BE2C (cell line): ENCODE measurements at regions not wholly inside any gene's neighbourhood (a gene's known extent, or its start where the extent isn't known, plus 50 kb on each side); places are given as distances from the start of the nearest gene placed in this dataset.

Experiments
- DNase-seq: peaks from one replicate; pipeline ENCODE4 v3.0.0-alpha.2; 2020
- H3K27me3 ChIP-seq: fragments of 250-450 bp; sonication (Bioruptor Pico); 2 replicates; pipeline ENCODE4 v1.5.1; 2020; ENCODE audit warnings: mild to moderate bottlenecking
- H3K36me3 ChIP-seq: fragments of 250-450 bp; sonication (Bioruptor Pico); 2 replicates; pipeline ENCODE4 v1.5.1; 2020; ENCODE audit warnings: mild to moderate bottlenecking
- H3K4me1 ChIP-seq: fragments of 250-450 bp; sonication (Bioruptor Pico); 2 replicates; pipeline ENCODE4 v1.5.1; 2020
- H3K4me3 ChIP-seq: 2 replicates; pipeline ENCODE4 v1.5.1; 2011; ENCODE audit warnings: low read depth, low read length
- H3K9me3 ChIP-seq: fragments of 250-450 bp; sonication (Bioruptor Pico); 2 replicates; pipeline ENCODE4 v1.5.1; 2020
- TF ChIP-seq, protein P1 (sequence below): IDR thresholded peaks from 2 replicates; pipeline ENCODE4 v1.5.1; 2012; ENCODE audit warnings: mild to moderate bottlenecking, low read depth, low read length

DNA sequence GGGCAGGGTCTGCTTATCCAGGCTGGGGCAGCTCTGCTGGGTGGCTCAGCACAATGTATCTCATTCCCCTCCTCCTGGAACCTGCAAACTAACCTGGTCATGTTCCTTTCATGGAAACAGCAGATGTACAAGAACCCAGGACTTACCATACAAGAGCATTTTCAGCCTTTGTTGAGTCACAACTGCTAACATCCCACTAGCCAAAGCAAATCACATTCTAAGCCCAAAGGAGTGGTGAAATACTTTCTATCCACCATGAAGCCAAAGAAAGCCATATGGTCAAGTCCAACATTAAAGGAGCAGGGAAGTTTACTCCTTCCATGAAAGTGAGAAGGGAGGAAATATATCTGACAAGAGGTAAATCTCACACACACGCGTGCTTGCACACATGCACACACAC, 163.0 kb downstream of the IRS1 start:
- H3K27me3 ChIP-seq, result no peaks in the 10 kb centered on the region
- H3K9me3 ChIP-seq, result no peaks in the 10 kb centered on the region
- H3K36me3 ChIP-seq, result no peaks in the 10 kb centered on the region
- H3K4me3 ChIP-seq, result no peak overlapping the region
- no peak for DNase-seq
- TF ChIP-seq, protein P1, sequence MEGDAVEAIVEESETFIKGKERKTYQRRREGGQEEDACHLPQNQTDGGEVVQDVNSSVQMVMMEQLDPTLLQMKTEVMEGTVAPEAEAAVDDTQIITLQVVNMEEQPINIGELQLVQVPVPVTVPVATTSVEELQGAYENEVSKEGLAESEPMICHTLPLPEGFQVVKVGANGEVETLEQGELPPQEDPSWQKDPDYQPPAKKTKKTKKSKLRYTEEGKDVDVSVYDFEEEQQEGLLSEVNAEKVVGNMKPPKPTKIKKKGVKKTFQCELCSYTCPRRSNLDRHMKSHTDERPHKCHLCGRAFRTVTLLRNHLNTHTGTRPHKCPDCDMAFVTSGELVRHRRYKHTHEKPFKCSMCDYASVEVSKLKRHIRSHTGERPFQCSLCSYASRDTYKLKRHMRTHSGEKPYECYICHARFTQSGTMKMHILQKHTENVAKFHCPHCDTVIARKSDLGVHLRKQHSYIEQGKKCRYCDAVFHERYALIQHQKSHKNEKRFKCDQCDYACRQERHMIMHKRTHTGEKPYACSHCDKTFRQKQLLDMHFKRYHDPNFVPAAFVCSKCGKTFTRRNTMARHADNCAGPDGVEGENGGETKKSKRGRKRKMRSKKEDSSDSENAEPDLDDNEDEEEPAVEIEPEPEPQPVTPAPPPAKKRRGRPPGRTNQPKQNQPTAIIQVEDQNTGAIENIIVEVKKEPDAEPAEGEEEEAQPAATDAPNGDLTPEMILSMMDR, result no peak
- H3K4me1 ChIP-seq, result no peaks in the 10 kb centered on the region

DNA sequence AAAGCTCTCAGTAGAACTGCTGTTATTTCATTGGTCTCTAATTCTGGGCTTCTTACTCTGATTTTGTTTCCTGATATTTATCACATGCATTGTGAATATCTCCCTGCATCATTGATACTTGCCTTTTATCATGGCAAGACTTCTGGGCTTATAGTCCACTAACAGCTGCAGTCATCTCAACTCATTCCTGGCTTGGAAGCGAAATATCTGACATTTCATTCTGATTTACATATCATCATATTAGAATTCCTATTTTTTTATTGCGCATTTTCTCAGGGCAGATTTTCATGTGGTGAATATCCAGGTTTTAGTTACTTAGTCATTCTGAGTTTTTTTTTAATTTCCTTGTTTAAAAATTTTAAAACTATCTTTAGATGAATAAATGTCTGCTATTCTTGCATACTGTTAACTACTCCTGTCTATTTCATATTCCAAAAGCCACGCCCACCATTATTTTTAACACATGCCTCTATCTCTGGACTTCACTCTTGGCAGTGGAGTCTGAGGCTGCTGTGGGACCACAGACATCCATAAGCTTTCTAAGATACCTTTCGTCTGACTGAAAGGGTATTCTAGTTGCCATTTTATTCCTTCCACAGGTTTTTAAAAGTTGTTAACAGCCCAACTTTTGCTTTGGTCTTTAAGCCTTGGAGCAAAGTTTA, 164.5 kb downstream of the IRS1 start:
- Histone ChIP-seq H3K27me3 (no peaks in the 10 kb centered on the region), H3K36me3 (no peaks in the 10 kb centered on the region), H3K9me3 (no peaks in the 10 kb centered on the region), H3K4me1 (no peaks in the 10 kb centered on the region), H3K4me3 (no peak overlapping the region)
- DNase-seq, result no peak
- TF ChIP-seq, protein P1, result no peak

DNA sequence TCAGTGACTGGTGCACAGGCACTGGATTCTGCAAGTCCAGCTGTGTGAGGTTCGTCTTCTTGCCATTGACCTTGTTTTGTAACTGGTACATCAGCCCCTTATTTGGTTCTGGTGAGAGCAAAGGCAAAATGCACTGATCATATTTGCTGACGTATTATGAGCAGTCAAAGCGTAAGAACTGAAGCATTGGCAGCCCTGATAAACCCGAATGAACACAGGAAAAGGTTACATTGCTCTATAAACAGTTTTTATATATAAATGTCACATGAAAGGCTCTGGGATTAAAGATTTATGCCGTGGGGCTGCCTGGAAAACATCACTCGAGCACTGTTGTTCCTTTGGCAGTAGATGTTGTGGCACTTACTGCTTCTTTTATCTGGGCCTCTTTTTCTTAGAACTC, 167.9 kb downstream of the IRS1 start:
- no peaks in the 10 kb centered on the region for H3K27me3 ChIP-seq
- H3K36me3 ChIP-seq, result no peaks in the 10 kb centered on the region
- H3K9me3 ChIP-seq, result no peaks in the 10 kb centered on the region
- H3K4me1 ChIP-seq, result no peaks in the 10 kb centered on the region
- TF ChIP-seq, protein P1, result no peak
- H3K4me3 ChIP-seq, result no peak overlapping the region
- no peak for DNase-seq

DNA sequence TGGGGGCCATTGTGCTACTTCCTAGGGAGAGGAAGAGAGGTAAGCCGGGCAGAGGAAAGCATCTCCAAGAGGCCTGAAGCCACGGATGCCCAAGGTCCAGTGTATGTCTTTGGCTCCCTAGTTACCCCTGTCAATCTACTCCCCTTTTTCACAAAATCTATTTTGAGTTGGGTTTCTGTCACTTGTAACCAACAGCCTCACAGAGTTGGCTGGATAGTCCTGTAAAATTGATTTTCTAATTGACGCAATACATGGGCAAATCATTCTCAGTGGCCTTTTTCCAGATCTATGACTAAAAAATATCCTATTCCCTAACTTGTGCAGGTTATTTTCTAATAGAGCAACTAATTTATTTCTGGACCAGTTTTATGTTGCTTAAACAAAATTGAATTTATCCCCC, 168.4 kb downstream of the IRS1 start:
- Histone ChIP-seq H3K36me3 (no peaks in the 10 kb centered on the region), H3K9me3 (no peaks in the 10 kb centered on the region), H3K4me1 (no peaks in the 10 kb centered on the region), H3K27me3 (no peaks in the 10 kb centered on the region), H3K4me3 (no peak overlapping the region)
- DNase-seq, result no peak
- TF ChIP-seq, protein P1, result no peak

DNA sequence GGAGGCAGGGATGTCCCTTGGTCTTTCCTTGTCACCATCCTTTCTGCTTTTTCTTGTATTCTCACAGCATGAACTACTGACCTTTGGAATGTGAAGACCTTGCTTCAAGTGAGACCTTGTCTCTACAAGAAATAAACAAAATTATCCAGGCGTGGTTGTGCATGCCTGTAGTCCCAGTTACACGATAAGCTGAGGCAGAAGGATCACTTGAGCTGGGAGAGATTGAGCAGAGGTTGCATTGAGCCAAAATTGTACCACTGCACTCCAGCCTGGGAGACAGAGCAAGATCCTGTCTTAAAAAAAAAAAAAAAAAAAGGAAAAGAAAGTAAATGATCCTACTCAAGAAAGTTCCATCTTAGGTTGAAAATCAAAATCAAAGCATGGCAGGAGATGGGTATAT, 173.7 kb downstream of the IRS1 start:
- no peaks in the 10 kb centered on the region for H3K4me1 ChIP-seq
- no peaks in the 10 kb centered on the region for H3K36me3 ChIP-seq
- TF ChIP-seq, protein P1, result no peak
- no peaks in the 10 kb centered on the region for H3K27me3 ChIP-seq
- no peak overlapping the region for H3K4me3 ChIP-seq
- no peak for DNase-seq
- H3K9me3 ChIP-seq, result no peaks in the 10 kb centered on the region; the same call in 1 of the 2 replicates

DNA sequence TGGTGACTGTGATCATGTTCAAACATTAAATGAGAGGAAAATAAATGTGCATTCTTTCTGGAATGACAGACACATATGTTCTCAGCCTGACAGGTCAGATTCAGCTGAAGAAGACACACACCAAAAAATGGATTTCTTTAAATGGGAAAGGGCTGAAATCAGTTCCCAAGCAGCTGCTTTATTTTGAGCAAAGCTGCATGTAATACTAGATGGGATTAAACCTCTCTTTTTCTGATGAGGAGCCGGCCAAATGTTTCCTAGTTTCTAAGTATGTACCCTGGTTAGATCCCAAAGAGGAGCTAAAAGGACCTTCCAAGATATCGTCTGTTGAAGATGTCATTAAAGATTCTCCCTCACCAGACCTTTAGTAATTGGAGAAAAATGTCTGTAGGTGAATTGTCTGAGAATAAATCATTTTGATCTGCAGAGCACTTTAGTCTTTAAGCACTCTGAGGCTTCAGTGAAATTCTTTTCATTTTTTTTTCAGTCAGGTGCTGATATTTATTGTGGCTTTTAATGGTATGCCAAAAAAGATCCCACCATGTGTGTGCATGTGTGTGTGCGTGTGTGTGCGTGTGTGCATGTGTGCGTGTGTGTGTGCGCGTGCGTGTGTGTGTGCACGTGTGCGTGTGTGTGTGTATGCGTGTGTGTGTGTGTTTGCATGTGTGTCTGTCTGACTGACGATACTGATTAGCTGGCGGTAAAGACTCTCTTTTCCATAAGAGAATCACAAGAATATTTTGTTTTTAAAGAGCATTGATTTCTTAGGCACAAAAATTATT, 175.8 kb downstream of the IRS1 start:
- H3K4me3 ChIP-seq, result no peak overlapping the region
- no peaks in the 10 kb centered on the region; the same call in 1 of the 2 replicates for H3K9me3 ChIP-seq
- H3K4me1 ChIP-seq, result no peaks in the 10 kb centered on the region
- H3K27me3 ChIP-seq, result no peaks in the 10 kb centered on the region
- TF ChIP-seq, protein P1, result no peak
- H3K36me3 ChIP-seq, result no peaks in the 10 kb centered on the region
- DNase-seq, result no peak
